BLaER1 (cell line): ENCODE measurements at regions not wholly inside any gene's neighbourhood (a gene's known extent, or its start where the extent isn't known, plus 50 kb on each side); places are given as distances from the start of the nearest gene placed in this dataset.
"Not testable (repeated sequence)": the region's sequence is repeated elsewhere in the genome, so short reads cannot be mapped to it uniquely, and the experiment has no call there.

Source experiments
- H3K27ac ChIP-seq: shearing (Covaris generic); formaldehyde crosslinking; 2 replicates; pipeline ENCODE4 v1.8.1; 2022
- H3K27me3 ChIP-seq: shearing (Covaris generic); formaldehyde crosslinking; 2 replicates; pipeline ENCODE4 v1.8.1; 2022
- H3K36me3 ChIP-seq: shearing (Covaris generic); formaldehyde crosslinking; 2 replicates; pipeline ENCODE4 v1.8.1; 2022
- H3K4me1 ChIP-seq: shearing (Covaris generic); formaldehyde crosslinking; 2 replicates; pipeline ENCODE4 v1.8.1; 2022
- H3K4me2 ChIP-seq: shearing (Covaris generic); formaldehyde crosslinking; 2 replicates; pipeline ENCODE4 v1.8.1; 2022
- H3K4me3 ChIP-seq: shearing (Covaris generic); formaldehyde crosslinking; 2 replicates; pipeline ENCODE4 v1.8.1; 2022
- H3K9ac ChIP-seq: shearing (Covaris generic); formaldehyde crosslinking; 2 replicates; pipeline ENCODE4 v1.8.1; 2022
- H3K9me3 ChIP-seq: shearing (Covaris generic); formaldehyde crosslinking; 2 replicates; pipeline ENCODE4 v1.8.1; 2022
- H4K20me1 ChIP-seq: shearing (Covaris generic); formaldehyde crosslinking; 2 replicates; pipeline ENCODE4 v1.8.1; 2022
- Cebpa-rat ChIP-seq: shearing (Covaris generic); IDR thresholded peaks from 2 replicates; pipeline ENCODE4 v1.8.1; 2022

DNA sequence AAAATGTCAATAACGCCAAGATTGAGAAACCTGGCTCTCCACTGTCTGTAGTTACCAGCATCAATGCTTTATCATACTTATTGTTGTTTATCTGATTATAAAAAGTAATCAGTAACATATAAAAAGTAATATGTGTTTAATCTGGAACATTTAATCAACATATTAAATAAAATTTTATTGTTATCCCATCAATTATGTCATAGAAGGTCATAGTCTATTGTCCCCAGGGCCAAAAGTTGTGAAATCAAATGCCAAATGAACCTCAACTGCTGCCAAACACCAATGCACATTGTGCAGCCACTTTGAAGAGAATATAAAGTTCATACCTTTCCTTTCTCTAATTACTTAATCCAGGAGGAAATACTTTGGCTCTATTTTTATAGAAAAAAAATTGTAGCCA is 106.6 kb downstream of the EOMES start:
- H3K9ac ChIP-seq = no peak overlapping the region
- H3K36me3 ChIP-seq = peaks cover 5% of the 10 kb centered on the region; the same call in 1 of the 2 replicates
- H3K9me3 ChIP-seq = peaks cover 28% of the 10 kb centered on the region
- no peaks in the 10 kb centered on the region for H3K27me3 ChIP-seq
- no peak overlapping the region for H3K4me2 ChIP-seq
- H3K4me3 ChIP-seq = no peak overlapping the region
- H4K20me1 ChIP-seq = no peaks in the 10 kb centered on the region
- TF ChIP-seq Cebpa-rat = no peak
- no peak overlapping the region for H3K27ac ChIP-seq
- H3K4me1 ChIP-seq = no peaks in the 10 kb centered on the region

DNA sequence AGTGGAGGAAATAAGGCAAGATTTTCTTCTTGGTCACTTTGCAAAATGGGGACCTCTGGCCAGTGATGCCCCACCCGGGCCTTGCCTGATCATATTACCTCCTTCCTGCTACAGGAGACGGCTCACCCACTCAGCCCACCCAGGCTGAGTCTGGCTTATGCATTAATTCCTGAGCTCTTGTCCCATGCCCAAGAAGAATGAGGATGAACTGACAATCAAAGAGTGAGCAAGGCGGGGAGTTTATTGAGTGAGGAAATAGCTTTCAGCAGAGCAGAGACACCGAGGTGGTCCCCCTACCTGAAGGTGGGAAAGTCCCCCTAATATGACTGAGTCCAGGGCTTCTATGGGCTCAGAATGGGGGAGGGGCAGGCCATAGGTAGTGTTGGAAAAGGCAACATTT is 107.5 kb downstream of the EOMES start:
- Histone ChIP-seq H3K36me3 (peaks cover 5% of the 10 kb centered on the region; the same call in 1 of the 2 replicates), H3K27me3 (no peaks in the 10 kb centered on the region), H3K4me2 (no peak overlapping the region), H3K27ac (no peak overlapping the region), H4K20me1 (no peaks in the 10 kb centered on the region), H3K4me3 (no peak overlapping the region), H3K4me1 (no peaks in the 10 kb centered on the region), H3K9ac (no peak overlapping the region), H3K9me3 (peaks cover 28% of the 10 kb centered on the region)
- no peak for TF ChIP-seq Cebpa-rat

DNA sequence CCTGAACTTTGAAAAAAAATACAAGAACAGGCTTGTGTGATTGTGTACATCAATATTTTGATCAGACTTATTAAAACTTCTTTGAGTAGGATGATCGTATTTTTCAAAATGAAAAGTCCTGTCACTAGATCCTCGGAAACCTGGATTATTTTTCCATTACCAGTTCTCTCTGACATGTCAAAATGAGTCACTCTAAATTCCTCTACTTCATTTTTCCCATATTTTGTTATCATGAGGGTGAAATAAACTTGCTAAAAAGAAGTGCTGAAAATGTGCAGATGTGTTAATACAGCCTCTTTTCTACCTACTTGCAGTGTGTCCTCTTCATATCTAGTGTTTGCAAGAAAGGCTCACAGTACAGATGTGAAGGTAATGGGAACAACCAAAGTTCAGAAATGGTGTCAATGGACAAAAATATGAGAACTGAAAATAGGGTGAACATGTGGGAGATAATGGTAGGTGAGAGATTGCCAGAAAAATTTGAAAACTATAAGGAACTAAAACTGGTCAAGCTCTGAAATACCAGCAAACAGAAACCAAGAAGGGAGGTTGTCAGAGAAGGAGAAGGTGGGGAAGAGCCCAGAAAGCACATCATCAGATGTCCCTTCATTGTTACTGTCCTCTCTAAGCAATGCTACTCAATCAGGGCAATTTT is 108.2 kb downstream of the EOMES start:
- H3K4me2 ChIP-seq = no peak overlapping the region
- H3K9me3 ChIP-seq = peaks cover 28% of the 10 kb centered on the region
- no peaks in the 10 kb centered on the region for H3K27me3 ChIP-seq
- H4K20me1 ChIP-seq = no peaks in the 10 kb centered on the region
- H3K4me1 ChIP-seq = no peaks in the 10 kb centered on the region
- H3K9ac ChIP-seq = no peak overlapping the region
- TF ChIP-seq Cebpa-rat = no peak
- H3K27ac ChIP-seq = no peak overlapping the region
- peaks cover 5% of the 10 kb centered on the region; the same call in 1 of the 2 replicates for H3K36me3 ChIP-seq
- no peak overlapping the region for H3K4me3 ChIP-seq

DNA sequence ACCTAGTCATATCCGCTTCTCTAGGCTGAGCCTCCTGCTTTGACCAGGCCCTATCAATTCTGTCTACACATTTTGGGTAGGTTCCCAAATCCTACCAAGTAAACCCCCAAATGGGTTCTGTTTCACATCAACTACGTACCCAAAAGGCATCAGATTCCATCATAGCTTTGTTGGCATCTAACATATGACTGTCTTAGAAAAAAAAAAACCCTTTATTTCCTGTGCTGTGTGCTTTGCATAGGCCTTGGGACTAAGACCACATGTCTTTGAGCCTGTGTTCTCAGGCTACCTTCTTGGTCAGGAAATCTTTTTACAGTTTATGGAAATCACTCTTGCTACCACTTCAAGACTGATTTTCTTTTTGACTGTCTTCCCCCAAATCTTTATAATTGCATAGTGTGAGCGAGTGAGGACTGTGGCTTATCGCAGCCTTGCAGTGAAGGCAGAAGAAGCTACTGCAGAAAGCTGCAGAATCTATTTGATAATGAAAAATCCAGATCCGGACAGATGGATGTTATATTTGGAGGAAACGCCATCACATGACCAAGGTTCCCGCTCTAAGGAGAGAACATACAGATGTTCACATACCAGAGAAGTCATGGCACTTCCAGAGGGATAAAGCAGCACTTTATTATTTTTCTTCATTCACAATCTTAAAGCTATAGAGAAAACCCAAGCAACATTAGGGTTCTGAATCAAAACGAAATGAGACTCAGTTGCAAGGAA is 111.2 kb downstream of the EOMES start:
- no peak for TF ChIP-seq Cebpa-rat
- no peak overlapping the region for H3K4me3 ChIP-seq
- no peak overlapping the region for H3K9ac ChIP-seq
- peaks cover 5% of the 10 kb centered on the region; the same call in 1 of the 2 replicates for H3K36me3 ChIP-seq
- no peaks in the 10 kb centered on the region for H3K4me1 ChIP-seq
- no peaks in the 10 kb centered on the region for H4K20me1 ChIP-seq
- H3K4me2 ChIP-seq = no peak overlapping the region
- no peak overlapping the region for H3K27ac ChIP-seq
- no peaks in the 10 kb centered on the region for H3K27me3 ChIP-seq
- H3K9me3 ChIP-seq = peaks cover 28% of the 10 kb centered on the region

DNA sequence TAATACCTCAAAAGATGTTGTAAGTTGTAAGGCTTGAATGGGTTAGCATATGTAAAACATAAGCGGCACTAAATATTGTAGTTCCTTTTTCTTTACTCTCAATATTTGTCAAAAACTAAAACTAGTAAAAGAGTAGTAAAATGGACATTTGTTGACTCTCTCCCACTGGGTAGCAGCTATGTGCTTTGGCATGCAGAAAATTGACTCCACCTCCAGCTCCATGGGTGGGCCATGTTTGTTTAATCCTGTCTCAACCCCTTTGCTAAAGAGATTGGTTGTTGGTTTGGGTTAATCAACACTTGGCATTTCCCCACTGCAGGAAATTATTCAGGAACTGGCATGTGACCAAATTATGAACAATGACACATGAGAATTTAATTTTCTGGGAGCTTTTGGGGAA is 114.8 kb downstream of the EOMES start:
- Histone ChIP-seq H3K4me3 (no peak overlapping the region), H3K27ac (no peak overlapping the region), H4K20me1 (no peaks in the 10 kb centered on the region), H3K4me2 (no peak overlapping the region), H3K36me3 (no peaks in the 10 kb centered on the region), H3K4me1 (no peaks in the 10 kb centered on the region), H3K27me3 (no peaks in the 10 kb centered on the region), H3K9ac (no peak overlapping the region), H3K9me3 (peaks cover under 1% of the 10 kb centered on the region; the same call in 1 of the 2 replicates)
- no peak for TF ChIP-seq Cebpa-rat

DNA sequence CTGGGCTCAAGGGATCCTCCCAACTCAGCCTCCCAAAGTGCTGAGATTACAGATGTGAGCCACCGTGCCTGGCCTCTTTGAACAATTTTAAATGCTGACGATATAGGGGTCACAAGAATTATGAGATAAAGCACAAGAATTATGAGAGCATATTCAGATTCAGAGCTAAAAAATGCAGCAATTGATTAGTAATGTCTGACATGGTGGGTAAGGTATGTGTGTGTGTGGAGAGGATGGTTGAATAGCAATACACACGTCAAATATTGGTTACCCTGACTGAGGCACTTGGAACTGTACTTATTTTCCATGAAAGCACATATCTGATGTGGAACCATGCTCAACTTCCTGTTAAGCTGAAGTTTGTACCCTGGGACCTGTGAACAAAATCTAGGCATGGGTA is 115.6 kb downstream of the EOMES start:
- Histone ChIP-seq H3K27me3 (no peaks in the 10 kb centered on the region), H3K4me2 (no peak overlapping the region), H3K9me3 (peaks cover 9% of the 10 kb centered on the region), H3K4me3 (no peak overlapping the region), H3K4me1 (no peaks in the 10 kb centered on the region), H4K20me1 (no peaks in the 10 kb centered on the region), H3K36me3 (no peaks in the 10 kb centered on the region), H3K27ac (no peak overlapping the region), H3K9ac (no peak overlapping the region)
- no peak for TF ChIP-seq Cebpa-rat

DNA sequence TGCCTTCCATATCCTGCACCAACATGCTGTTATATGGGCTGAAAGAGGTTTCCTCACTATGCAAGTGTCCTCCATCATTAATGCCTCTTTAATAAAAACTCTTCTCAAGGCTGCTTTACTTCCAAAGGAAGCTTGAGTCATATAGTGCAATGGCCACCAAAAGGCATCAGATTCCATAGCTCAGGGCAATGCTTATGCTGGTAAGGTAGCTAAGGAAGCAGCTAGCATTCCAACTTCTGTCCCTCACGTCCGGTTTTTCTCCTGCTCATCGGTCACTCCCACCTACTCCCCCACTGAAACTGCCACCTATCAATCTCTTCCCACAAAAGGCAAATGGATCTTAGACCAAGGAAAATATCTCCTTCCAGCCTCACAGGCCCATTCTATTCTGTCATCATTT is 117.1 kb upstream of the SLC4A7 start:
- not testable (repeated sequence) for H3K4me3 ChIP-seq

DNA sequence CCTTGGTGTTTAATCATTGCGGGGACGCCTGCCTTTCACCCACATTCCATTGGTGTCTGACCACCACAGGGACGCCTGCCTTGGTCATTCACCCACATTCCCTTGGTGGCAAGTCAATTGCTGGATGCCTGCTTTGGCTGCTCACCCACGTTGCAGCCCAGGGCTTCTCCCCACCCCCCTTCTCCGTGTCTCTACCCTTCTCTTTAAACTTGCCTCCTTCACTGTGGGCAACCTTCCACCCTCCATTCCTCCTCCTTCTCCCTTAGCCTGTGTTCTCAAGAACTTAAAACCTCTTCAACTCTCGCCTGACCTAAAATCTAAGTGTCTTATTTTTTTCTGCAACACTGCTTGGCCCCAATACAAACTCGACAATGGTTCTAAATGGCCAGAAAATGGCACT is 115.6 kb upstream of the SLC4A7 start:
- peaks cover 18% of the 10 kb centered on the region for H3K9me3 ChIP-seq
- H3K4me1 ChIP-seq, H3K36me3 ChIP-seq, H4K20me1 ChIP-seq, H3K4me2 ChIP-seq, H3K27ac ChIP-seq, H3K9ac ChIP-seq, H3K4me3 ChIP-seq, H3K27me3 ChIP-seq: not testable (repeated sequence)

More for the DNA sequence above, 117.1 kb upstream of the SLC4A7 start:
- not testable (repeated sequence) for H3K4me1 ChIP-seq, H3K36me3 ChIP-seq, H3K27me3 ChIP-seq, H4K20me1 ChIP-seq, H3K27ac ChIP-seq, H3K4me2 ChIP-seq, H3K9ac ChIP-seq
- peaks cover 18% of the 10 kb centered on the region for H3K9me3 ChIP-seq

DNA sequence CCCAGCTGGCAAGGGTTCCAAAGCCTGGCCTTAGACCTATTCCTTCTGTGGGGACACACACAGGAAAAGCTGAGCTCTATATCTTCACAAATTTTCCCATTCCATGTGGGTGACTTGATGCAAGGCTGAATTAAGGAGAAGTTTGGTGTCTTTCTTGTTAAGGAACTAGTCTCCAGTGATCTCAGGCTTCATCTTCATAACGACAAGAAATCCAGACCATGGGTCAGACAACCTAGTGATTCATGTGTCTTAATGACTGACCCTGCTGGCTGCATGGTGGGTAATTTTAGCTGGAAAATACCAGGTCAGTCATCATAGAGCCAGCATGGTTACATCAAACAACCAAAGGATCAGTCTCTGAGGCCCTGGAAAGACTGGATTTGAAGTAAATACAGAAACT is 112.7 kb upstream of the SLC4A7 start:
- Histone ChIP-seq H3K9ac (no peak overlapping the region), H3K4me1 (no peaks in the 10 kb centered on the region), H3K4me3 (no peak overlapping the region), H3K36me3 (no peaks in the 10 kb centered on the region), H3K27ac (no peak overlapping the region), H3K9me3 (peaks cover 14% of the 10 kb centered on the region), H3K4me2 (no peak overlapping the region), H3K27me3 (no peaks in the 10 kb centered on the region), H4K20me1 (no peaks in the 10 kb centered on the region)
- no peak for TF ChIP-seq Cebpa-rat

DNA sequence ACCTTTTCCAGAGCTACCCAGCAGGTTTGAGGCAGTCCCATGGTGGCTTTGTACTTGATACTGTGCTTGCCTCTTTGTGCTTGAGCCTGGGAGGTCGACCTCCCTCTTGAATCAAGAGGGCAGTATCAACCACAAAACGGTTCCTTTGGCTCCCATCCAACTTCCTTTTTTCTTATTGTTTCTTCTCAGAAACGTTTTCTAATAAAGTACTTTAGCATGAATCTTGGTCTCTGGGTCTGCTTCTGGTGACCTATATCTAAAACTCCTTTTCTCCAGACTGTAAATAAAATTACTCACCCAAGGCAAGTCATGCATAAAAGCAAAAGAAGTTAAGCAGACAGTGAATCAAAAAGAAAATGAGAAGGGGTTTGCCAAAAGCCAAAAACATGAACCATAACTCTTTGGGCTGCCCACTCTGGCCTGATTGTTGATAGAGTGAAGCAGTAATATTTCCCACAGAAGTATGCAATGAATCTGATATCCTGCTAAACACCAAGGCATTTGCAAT is 112.2 kb upstream of the SLC4A7 start:
- no peak overlapping the region for H3K9ac ChIP-seq
- H3K27me3 ChIP-seq = no peaks in the 10 kb centered on the region
- no peak overlapping the region for H3K4me3 ChIP-seq
- no peaks in the 10 kb centered on the region for H3K36me3 ChIP-seq
- H3K4me2 ChIP-seq = no peak overlapping the region
- H3K4me1 ChIP-seq = peaks cover 5% of the 10 kb centered on the region; the same call in 1 of the 2 replicates
- peaks cover 8% of the 10 kb centered on the region for H3K9me3 ChIP-seq
- H3K27ac ChIP-seq = no peak overlapping the region
- TF ChIP-seq Cebpa-rat = no peak
- no peaks in the 10 kb centered on the region for H4K20me1 ChIP-seq
